Activated naive CD8-positive, alpha-beta T cell (primary cell): ENCODE measurements at regions not wholly inside any gene's neighbourhood (a gene's known extent, or its start where the extent isn't known, plus 50 kb on each side); places are given as distances from the start of the nearest gene placed in this dataset.
A peak's percentile ranks its signal among the peaks of the same experiment; 100 is the strongest.
"Not testable (repeated sequence)": the region's sequence is repeated elsewhere in the genome, so short reads cannot be mapped to it uniquely, and the experiment has no call there.

Experiments
- H3K27ac Mint-ChIP-seq: one replicate; pipeline ENCODE4 v1.8.0; 2021; ENCODE audit warnings: mixed read lengths
- H3K27me3 Mint-ChIP-seq: one replicate; pipeline ENCODE4 v1.8.0; 2021; ENCODE audit warnings: mixed read lengths
- H3K36me3 Mint-ChIP-seq: one replicate; pipeline ENCODE4 v1.8.0; 2021; ENCODE audit warnings: mixed read lengths
- H3K4me1 Mint-ChIP-seq: one replicate; pipeline ENCODE4 v1.8.0; 2021; ENCODE audit warnings: low read depth, mixed read lengths
- H3K4me3 Mint-ChIP-seq: one replicate; pipeline ENCODE4 v1.8.0; 2021; ENCODE audit warnings: mild to moderate bottlenecking, mixed read lengths
- H3K9me3 Mint-ChIP-seq: one replicate; pipeline ENCODE4 v1.8.0; 2021; ENCODE audit warnings: low read depth, mixed read lengths

GRCh38 chr15:96869122-96869521, 538.6 kb downstream of the NR2F2 start:
- Mint-ChIP-seq H3K4me1 (no peaks in the 10 kb centered on the region), H3K4me3 (no peak overlapping the region), H3K9me3 (no peaks in the 10 kb centered on the region), H3K36me3 (no peaks in the 10 kb centered on the region), H3K27me3 (no peaks in the 10 kb centered on the region), H3K27ac (no peak overlapping the region)

- H3K27ac Mint-ChIP-seq: no peak overlapping the region
- no peaks in the 10 kb centered on the region for H3K27me3 Mint-ChIP-seq
- H3K4me3 Mint-ChIP-seq: no peak overlapping the region
- H3K36me3 Mint-ChIP-seq: no peaks in the 10 kb centered on the region
- H3K9me3 Mint-ChIP-seq: no peaks in the 10 kb centered on the region
- H3K4me1 Mint-ChIP-seq: no peaks in the 10 kb centered on the region
Measured at GRCh38 chr15:96869790-96870189, 539.3 kb downstream of the NR2F2 start.

GRCh38 chr15:96870580-96870979, 540.1 kb downstream of the NR2F2 start:
- Mint-ChIP-seq H3K27me3 (no peaks in the 10 kb centered on the region), H3K4me3 (no peak overlapping the region), H3K9me3 (no peaks in the 10 kb centered on the region), H3K27ac (no peak overlapping the region), H3K36me3 (no peaks in the 10 kb centered on the region), H3K4me1 (no peaks in the 10 kb centered on the region)

DNA sequence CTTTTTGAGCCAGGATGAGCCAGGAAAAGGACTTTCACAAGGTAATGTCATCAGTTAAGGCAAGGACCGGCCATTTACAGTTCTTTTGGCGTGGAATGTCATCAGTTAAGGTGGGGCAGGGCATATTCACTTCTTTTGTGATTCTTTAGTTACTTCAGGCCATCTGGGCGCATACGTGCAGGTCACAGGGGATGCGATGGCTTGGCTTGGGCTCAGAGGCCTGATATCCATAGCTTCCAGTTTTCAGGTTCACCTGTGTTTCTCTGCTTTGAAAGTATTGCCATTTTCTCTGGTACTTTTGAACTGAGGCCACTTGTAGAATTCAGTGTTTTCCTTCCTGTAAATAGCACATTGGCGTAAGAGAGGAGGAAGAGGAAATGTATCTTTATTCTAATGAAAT, 546.9 kb downstream of the NR2F2 start:
- not testable (repeated sequence) for H3K36me3 Mint-ChIP-seq, H3K4me1 Mint-ChIP-seq, H3K27me3 Mint-ChIP-seq, H3K4me3 Mint-ChIP-seq, H3K9me3 Mint-ChIP-seq, H3K27ac Mint-ChIP-seq

DNA sequence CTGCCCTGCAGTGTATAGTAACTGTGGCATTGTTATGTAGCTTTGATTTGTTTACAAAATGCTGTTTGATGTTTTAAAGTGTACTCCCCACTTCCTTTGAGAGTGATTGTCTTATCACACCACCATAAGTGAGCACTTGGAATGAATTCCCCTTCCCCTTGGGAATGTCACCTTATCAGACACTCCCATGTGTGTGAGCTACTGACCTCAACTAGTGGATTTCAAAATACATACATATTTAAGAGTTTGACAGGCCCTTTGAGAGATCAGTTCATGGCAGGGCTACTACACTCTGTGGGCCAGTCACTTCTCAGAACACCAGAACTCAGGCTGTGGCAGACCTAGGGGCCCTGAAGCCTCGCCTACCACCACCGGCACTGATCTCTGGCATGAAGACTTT, 547.6 kb downstream of the NR2F2 start:
- H3K4me3 Mint-ChIP-seq: no peak overlapping the region
- H3K36me3 Mint-ChIP-seq: no peaks in the 10 kb centered on the region
- no peaks in the 10 kb centered on the region for H3K4me1 Mint-ChIP-seq
- no peak overlapping the region for H3K27ac Mint-ChIP-seq
- peaks cover 4% of the 10 kb centered on the region for H3K27me3 Mint-ChIP-seq
- no peaks in the 10 kb centered on the region for H3K9me3 Mint-ChIP-seq

DNA sequence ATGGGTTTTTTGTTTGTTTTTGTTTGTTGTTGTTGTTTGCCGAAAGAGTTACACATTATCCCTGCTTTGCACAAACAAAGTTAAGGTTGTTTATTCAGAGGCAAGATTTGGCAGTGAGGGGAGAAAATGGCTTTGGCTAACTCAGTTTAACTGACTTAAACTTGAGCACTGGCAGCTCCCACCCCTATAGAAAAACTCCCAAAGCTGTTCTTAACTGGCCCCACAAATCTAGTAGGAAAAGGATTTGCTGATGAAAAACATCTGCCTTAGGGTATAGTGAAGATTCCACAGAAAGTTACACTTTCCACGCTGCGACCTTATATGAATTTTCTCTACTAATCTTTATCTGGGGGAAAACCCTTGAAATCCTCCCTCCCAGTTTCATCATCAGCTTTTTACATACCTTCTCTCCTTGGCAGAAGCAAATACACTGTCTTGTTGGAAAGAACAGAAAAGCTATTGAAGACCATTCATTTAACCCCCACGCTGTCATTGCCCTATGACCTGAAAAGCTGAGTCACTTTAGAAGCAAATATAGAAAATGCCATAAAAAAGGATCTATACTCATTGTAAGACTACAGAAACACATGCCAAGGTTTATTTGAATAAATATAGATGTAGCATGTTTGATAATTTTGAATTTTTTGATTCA, 551.7 kb downstream of the NR2F2 start:
- H3K4me1 Mint-ChIP-seq: no peaks in the 10 kb centered on the region

GRCh38 chr15:96887730-96888129, 557.2 kb downstream of the NR2F2 start:
- H3K4me3 Mint-ChIP-seq: no peak overlapping the region

More for the DNA sequence above, 551.7 kb downstream of the NR2F2 start:
- no peaks in the 10 kb centered on the region for H3K9me3 Mint-ChIP-seq
- no peak overlapping the region for H3K27ac Mint-ChIP-seq
- peaks cover 4% of the 10 kb centered on the region for H3K27me3 Mint-ChIP-seq
- H3K4me3 Mint-ChIP-seq: no peak overlapping the region
- H3K36me3 Mint-ChIP-seq: no peaks in the 10 kb centered on the region

DNA sequence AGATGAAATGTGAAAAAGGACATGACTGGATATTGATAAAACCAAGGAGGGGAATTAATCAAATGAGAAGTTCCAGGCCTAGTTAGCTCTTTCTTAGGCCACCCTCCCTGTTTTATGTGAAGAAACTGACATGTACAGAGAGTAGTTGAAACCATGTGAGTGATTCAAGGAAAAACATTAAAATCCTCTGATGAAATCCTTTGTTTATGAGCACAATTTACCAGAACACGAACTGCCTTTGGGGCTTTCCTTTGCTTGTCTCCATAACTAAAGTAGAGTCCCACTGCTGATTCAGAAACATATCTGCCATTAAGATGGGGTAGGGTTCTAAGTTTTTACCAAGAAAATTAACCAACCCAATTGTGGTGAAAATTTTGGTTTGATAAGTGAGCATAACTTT, 558.3 kb downstream of the NR2F2 start:
- Mint-ChIP-seq H3K27me3 (no peaks in the 10 kb centered on the region), H3K36me3 (no peaks in the 10 kb centered on the region), H3K9me3 (no peaks in the 10 kb centered on the region), H3K27ac (no peak overlapping the region), H3K4me3 (no peak overlapping the region), H3K4me1 (peaks cover 15% of the 10 kb centered on the region)

More at GRCh38 chr15:96887730-96888129, 557.2 kb downstream of the NR2F2 start:
- Mint-ChIP-seq H3K9me3 (no peaks in the 10 kb centered on the region), H3K27ac (no peak overlapping the region), H3K27me3 (peaks cover 3% of the 10 kb centered on the region), H3K4me1 (peaks cover 14% of the 10 kb centered on the region), H3K36me3 (no peaks in the 10 kb centered on the region)

DNA sequence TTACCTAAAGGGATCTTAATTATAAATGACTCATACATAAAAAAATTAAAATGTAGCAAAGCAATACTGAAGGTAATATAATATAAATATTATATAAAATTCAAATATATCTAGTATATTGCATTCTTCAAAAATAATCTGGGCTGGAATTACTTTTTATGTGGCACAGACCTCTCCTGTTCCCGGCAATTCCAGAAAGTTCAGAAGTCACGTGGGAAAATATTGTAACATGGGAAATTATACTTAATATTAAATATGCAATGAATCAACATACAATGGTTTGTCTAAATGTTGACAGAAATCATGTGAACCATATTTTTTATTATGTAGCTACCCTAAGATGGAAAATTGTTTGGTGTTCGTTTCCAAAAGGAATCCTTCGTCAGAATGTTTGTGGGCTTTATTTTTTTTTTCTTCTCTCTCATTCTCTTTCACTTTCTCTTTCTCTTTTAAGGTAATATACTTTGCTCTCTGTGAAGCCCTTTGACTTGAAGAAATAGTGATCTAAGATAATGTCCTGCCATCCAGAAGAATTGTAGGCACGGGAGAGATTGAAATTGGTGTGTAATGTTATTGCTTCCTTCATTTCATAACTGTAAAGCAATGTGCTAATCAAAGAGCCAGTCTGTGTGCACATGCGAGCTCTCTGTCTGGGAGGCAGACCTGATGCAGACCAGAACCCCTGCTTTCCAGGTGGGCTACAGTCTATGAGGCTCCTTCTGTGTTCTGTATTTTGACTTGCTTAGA, 559.4 kb downstream of the NR2F2 start:
- Mint-ChIP-seq H3K27me3 (no peaks in the 10 kb centered on the region), H3K4me3 (peak overlapping the region; percentile 83), H3K9me3 (no peaks in the 10 kb centered on the region), H3K4me1 (peaks cover 15% of the 10 kb centered on the region), H3K27ac (no peak overlapping the region), H3K36me3 (no peaks in the 10 kb centered on the region)

DNA sequence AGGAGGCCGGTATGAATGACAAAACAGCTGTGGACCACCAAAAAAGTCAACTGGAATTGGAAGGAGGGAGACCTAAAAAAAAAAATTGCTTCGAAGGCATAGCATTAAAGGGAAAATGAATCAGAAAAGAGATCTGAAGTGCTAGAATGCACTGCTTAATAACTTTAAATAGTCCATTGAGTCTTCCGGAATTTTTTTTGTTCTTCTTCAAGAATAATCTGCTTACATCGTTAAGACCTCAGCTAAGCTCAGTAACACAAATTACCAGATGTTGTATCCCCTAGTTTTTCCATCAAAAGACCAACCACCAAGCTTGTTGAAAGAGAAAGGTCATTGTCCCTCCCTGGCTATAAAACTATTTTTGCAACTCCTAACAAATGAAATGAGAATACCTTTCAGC, 560.5 kb downstream of the NR2F2 start:
- Mint-ChIP-seq H3K4me1 (peaks cover 15% of the 10 kb centered on the region), H3K27ac (no peak overlapping the region), H3K27me3 (no peaks in the 10 kb centered on the region), H3K36me3 (no peaks in the 10 kb centered on the region), H3K4me3 (no peak overlapping the region), H3K9me3 (no peaks in the 10 kb centered on the region)

DNA sequence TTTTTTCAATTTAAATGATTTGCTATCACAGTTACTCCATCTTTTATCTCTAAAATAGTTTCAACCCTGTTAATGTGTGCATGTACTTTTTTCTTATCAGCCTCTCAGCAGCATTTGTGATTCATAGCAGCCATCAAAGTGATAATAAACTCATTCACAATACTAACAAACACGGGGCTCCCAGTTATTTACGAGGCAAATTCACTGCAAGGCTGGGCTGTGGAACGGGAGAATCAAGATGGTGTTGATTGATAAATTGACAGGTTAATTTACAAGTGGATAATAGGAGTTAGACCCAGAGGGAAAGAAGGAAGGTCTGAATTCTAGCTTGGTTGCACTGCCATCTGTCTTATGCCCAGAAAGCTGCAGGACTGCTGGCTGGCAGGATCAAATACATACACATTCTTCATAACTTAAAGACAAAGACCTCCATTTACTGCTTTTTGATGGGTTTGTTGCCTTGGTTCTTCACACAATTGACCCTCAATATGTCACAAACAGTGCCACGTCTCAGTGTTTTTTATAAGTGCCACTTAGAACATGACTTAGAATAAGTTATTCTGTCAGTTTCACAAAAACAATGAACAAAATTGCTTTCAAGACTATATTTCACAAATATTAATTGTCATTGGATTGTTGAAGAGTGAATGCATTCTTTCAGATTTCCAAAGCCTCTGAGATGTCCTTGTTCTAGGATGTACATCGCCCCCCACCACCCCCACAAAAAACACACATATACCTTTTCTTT, 562.8 kb downstream of the NR2F2 start:
- Mint-ChIP-seq H3K36me3 (no peaks in the 10 kb centered on the region), H3K27ac (no peak overlapping the region), H3K4me3 (no peak overlapping the region), H3K4me1 (peaks cover 15% of the 10 kb centered on the region), H3K27me3 (no peaks in the 10 kb centered on the region), H3K9me3 (no peaks in the 10 kb centered on the region)

- no peaks in the 10 kb centered on the region for H3K9me3 Mint-ChIP-seq
- H3K4me1 Mint-ChIP-seq: peaks cover 12% of the 10 kb centered on the region
- no peaks in the 10 kb centered on the region for H3K27me3 Mint-ChIP-seq
- no peak overlapping the region for H3K27ac Mint-ChIP-seq
- no peak overlapping the region for H3K4me3 Mint-ChIP-seq
- H3K36me3 Mint-ChIP-seq: no peaks in the 10 kb centered on the region
Measured at GRCh38 chr15:96894659-96895058, 564.2 kb downstream of the NR2F2 start.

- no peak overlapping the region for H3K4me3 Mint-ChIP-seq
- H3K36me3 Mint-ChIP-seq: no peaks in the 10 kb centered on the region
- H3K4me1 Mint-ChIP-seq: peaks cover 1% of the 10 kb centered on the region
- no peaks in the 10 kb centered on the region for H3K27me3 Mint-ChIP-seq
- H3K9me3 Mint-ChIP-seq: peaks cover 3% of the 10 kb centered on the region
- no peak overlapping the region for H3K27ac Mint-ChIP-seq
Measured at GRCh38 chr15:96896766-96897165, 566.3 kb downstream of the NR2F2 start.

DNA sequence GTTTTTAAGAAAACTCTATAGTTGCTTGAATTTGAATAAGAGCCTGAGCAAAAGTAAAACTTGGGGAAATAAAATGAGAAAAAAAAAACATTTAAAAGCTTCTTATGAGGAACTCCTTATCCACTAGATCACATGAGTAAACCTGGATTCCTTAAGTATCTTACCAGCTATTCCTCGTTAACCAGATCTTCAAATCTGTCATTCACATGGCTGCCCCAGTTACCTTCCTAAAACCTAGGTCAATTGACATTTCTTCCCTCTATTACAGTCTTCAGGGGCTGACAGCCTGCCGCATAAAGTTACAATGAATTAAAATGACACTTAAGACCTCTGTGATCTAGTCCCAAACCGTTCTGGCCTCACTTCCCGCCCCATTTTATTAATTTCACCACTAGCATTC, 583.6 kb downstream of the NR2F2 start:
- H3K36me3 Mint-ChIP-seq: no peaks in the 10 kb centered on the region
- H3K27ac Mint-ChIP-seq: no peak overlapping the region
- no peaks in the 10 kb centered on the region for H3K4me1 Mint-ChIP-seq
- H3K4me3 Mint-ChIP-seq: no peak overlapping the region
- peaks cover 11% of the 10 kb centered on the region for H3K9me3 Mint-ChIP-seq
- H3K27me3 Mint-ChIP-seq: no peaks in the 10 kb centered on the region

- H3K27me3 Mint-ChIP-seq: peaks cover 2% of the 10 kb centered on the region
- H3K4me1 Mint-ChIP-seq: no peaks in the 10 kb centered on the region
- H3K4me3 Mint-ChIP-seq: no peak overlapping the region
- peaks cover 17% of the 10 kb centered on the region for H3K9me3 Mint-ChIP-seq
- no peak overlapping the region for H3K27ac Mint-ChIP-seq
- no peaks in the 10 kb centered on the region for H3K36me3 Mint-ChIP-seq
Measured at GRCh38 chr15:96916750-96917149, 586.2 kb downstream of the NR2F2 start.
